GM13977 (cell line): ENCODE measurements at regions not wholly inside any gene's neighbourhood (a gene's known extent, or its start where the extent isn't known, plus 50 kb on each side); places are given as distances from the start of the nearest gene placed in this dataset.

ENCODE experiments used
- DNase-seq: peaks from one replicate; pipeline ENCODE4 v3.0.0; 2012; ENCODE audit warnings: low spot score
- in situ Hi-C: fragments of 300-500 bp; cut with MboI; formaldehyde crosslinking; loops from one replicate; pipeline ENCODE4 v1.12.0; 2022; ENCODE audit warnings: low sequenced_read_pairs, low pct_unique_long_range_greater_than_20kb, mixed read lengths, inconsistent platforms; ENCODE audit not compliant: unreplicated experiment
- TF ChIP-seq, protein P1 (sequence below): IDR thresholded peaks from 2 replicates; pipeline ENCODE4 v1.5.1; 2012; ENCODE audit warnings: mild to moderate bottlenecking, control low read depth; ENCODE audit not compliant: insufficient read depth; ENCODE audit errors: extremely low read depth, missing control alignments

DNA sequence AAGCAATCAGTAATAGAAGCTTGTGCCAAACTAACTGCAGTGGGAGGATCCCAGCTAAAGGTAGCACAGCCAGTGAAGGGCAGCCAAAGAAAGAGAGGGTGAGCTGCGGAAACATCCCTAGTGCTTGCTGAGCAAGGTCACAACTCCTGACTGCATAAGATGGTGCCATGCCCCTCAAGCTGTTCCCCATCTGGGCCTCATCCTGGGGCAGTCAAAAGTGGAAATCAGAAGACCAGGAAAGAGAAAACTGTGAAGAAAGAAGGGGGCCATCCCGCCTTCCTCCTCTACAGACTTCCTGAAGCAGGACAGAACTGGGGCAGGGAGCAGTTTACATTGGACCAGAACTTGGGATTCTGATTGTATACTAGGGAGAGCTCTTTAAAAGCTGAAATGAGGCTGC lies 159.2 kb downstream of the TNFSF13B start:
- DNase-seq, result no peak
- TF ChIP-seq, protein P1, sequence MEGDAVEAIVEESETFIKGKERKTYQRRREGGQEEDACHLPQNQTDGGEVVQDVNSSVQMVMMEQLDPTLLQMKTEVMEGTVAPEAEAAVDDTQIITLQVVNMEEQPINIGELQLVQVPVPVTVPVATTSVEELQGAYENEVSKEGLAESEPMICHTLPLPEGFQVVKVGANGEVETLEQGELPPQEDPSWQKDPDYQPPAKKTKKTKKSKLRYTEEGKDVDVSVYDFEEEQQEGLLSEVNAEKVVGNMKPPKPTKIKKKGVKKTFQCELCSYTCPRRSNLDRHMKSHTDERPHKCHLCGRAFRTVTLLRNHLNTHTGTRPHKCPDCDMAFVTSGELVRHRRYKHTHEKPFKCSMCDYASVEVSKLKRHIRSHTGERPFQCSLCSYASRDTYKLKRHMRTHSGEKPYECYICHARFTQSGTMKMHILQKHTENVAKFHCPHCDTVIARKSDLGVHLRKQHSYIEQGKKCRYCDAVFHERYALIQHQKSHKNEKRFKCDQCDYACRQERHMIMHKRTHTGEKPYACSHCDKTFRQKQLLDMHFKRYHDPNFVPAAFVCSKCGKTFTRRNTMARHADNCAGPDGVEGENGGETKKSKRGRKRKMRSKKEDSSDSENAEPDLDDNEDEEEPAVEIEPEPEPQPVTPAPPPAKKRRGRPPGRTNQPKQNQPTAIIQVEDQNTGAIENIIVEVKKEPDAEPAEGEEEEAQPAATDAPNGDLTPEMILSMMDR, result no peak
- in situ Hi-C loops, result no loop called here

DNA sequence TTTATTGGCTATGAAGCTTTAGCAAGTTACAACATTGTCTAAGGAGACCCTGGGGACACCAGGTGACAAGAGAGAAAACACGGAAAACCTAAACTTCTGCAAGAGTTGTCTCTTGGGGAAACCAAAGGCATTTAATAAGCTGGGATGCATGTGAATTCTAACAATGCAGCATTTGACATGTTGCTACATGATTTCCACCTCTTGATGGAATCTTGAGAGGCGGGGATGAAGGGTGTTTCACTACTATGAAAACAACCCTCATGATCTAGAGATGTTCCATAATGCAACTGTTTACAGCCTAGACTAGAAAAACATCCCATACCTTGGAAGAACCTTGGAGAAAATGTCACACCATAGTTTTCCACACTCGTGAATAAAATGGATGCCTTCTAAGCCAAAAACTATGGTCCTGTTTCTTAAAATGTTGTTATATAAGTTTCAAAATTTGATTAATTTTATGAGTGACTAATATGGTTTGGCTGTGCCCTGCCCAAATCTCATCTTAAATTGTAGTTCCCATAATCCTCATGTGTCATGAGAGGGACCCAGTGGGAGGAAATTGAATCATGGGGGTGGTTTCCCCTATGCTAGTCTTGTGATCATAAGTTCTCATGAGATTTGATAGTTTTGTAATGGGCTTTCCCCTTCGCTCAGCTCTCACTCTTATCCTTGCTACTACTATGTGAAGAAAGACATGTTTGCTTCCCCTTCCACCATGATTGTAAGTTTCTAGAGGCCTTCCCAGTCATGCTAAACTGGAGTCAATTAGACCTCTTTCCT lies 164.6 kb downstream of the TNFSF13B start:
- TF ChIP-seq, protein P1, result no peak
- in situ Hi-C loops, result no loop called here
- no peak for DNase-seq

DNA sequence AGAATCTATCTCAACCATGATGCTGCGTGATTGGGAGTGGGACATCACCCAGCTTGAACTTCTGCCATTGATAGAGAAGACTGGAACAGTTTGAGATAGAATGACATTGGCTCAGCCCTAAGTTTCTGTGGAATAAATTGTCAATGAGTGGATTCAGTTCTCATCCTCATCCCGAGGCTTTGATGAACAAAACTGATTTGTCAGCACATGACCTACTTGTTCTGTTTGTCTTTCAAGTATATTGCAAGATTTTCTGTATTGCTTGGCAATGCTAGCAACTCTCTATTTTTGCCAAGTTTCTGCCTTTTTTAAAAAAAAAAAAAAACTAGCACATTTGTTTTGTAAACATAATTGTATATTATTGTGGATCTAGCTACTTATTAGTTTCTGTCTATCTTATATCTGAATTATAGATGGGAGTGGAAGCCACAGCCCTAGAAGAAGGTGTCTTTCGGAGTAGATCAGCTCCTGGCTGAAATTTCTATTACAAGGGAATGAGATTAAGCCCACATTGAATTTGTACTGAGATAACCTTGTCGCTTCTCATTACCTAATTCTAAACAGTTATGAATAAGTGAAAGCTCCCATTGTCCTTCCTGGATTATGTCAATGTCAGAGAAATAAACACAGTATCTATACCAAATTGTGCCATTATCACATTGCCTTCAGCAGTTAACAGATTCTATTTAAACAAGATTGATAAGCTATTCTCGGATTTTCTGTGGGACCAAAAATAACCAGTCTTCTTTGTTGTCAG lies 166.1 kb downstream of the TNFSF13B start:
- TF ChIP-seq, protein P1, result no peak
- DNase-seq, result no peak
- in situ Hi-C loops, result no loop called here

GRCh38 chr13:108437496-108437895 lies 168.0 kb downstream of the TNFSF13B start:
- in situ Hi-C loops, result no loop called here
- DNase-seq, result no peak
- TF ChIP-seq, protein P1, result no peak

DNA sequence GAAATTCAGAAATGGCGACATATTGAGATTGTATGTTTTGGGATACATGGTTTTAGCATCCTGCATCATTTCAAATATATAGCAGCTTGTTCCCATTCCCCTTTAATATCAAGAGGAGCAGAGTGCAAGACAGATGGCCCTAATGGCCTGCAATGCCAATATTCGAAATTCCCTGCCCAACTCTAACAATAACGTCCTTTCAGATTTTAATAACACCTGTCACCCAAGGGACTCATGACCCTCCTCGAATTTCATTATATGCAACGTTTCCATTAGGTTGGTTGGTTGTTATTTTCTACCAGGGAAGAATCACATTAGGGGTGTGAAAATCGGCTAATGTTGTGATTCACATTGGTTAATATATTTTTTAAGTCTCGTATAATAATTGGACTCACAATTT lies 170.0 kb downstream of the TNFSF13B start:
- no peak for DNase-seq
- in situ Hi-C loops, result no loop called here
- TF ChIP-seq, protein P1, result no peak

GRCh38 chr13:108444448-108444847 lies 174.9 kb downstream of the TNFSF13B start:
- TF ChIP-seq, protein P1, result no peak
- in situ Hi-C loops, result no loop called here
- DNase-seq, result no peak
